ENCODE measurements at regions not wholly inside any gene's neighbourhood (a gene's known extent, or its start where the extent isn't known, plus 50 kb on each side); places are given as distances from the start of the nearest gene placed in this dataset.

DNA sequence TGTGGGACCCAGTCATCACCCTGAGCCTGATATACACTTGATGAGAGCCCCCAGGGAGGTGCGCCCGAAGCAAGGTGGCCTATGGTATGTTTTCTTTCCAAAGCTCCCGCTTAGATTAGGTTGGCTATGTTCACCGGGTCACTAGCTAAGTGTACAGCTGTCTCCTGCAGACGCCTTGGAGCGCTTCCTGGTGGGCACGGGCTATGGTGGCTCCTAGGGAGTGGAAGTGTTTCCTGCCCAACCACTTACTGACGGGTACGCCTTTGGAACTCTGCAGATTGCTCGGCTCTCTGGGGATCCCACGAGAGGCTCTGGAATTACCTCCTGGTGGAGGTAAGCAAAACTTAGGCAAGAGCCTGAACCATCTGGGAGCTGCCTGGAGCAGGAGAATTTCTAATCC lies 83.6 kb upstream of the CXCL12 start:
- TF ChIP-seq, protein P1, sequence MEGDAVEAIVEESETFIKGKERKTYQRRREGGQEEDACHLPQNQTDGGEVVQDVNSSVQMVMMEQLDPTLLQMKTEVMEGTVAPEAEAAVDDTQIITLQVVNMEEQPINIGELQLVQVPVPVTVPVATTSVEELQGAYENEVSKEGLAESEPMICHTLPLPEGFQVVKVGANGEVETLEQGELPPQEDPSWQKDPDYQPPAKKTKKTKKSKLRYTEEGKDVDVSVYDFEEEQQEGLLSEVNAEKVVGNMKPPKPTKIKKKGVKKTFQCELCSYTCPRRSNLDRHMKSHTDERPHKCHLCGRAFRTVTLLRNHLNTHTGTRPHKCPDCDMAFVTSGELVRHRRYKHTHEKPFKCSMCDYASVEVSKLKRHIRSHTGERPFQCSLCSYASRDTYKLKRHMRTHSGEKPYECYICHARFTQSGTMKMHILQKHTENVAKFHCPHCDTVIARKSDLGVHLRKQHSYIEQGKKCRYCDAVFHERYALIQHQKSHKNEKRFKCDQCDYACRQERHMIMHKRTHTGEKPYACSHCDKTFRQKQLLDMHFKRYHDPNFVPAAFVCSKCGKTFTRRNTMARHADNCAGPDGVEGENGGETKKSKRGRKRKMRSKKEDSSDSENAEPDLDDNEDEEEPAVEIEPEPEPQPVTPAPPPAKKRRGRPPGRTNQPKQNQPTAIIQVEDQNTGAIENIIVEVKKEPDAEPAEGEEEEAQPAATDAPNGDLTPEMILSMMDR (IDR thresholded peaks at IDR 0.05): no peak
- no peak for TF ChIP-seq EZH2 (IDR thresholded peaks at IDR 0.05; ENCODE audit: borderline replicate concordance, insufficient read depth, low read depth, low read length, poor library complexity, severe bottlenecking)

Measured in B cell (primary cell).